K562 (cell line): ENCODE measurements at regions not wholly inside any gene's neighbourhood (a gene's known extent, or its start where the extent isn't known, plus 50 kb on each side); places are given as distances from the start of the nearest gene placed in this dataset.

Experiments used
- ATAC-seq: fragments of 200-7000 bp; cut with Tn5 transposase; 3 replicates; pipeline ENCODE4 v1.9.1; 2020; ENCODE audit warnings: moderate library complexity
- BruUV-seq: library from RNA; stranded (reverse); fragments of 400-500 nt; replicated peaks from 2 replicates; lab custom pipeline; 2021; lab: Mats Ljungman, UMichigan
- CTCF ChIA-PET: fragments of 300-600 bp; formaldehyde crosslinking; extraction: SDS; loops from one replicate; lab custom pipeline; 2021; ENCODE audit warnings: low intra/inter-chr PET ratio; lab: Yijun Ruan, JAX
- POLR2A ChIA-PET: fragments of 300-600, 350-650 bp; sonication (Branson Sonifier 250); formaldehyde crosslinking; extraction: SDS; loops from one replicate; lab custom pipeline; 2021; ENCODE audit warnings: antibody characterized with exemption, inconsistent platforms; lab: Yijun Ruan, JAX
- DNase-seq, 4 experiments: peaks; one replicate each; pipeline versions ENCODE4 v3.0.0 to v3.0.0-alpha.2; 2011 to 2018; ENCODE audit warnings: low spot score in 3 of 4, mixed read lengths in 3 of 4; ENCODE audit errors: extremely low read depth in 1 of 4
- FAIRE-seq: peaks from 2 replicates; lab custom pipeline; 2011; peaks lifted over from hg19 to GRCh38; lab: Jason Lieb, UNC
- H2AFZ ChIP-seq: 2 replicates; pipeline ENCODE4 v1.6.0; 2011; ENCODE audit warnings: low read depth, low read length, control low read depth, inconsistent platforms
- H3K27ac ChIP-seq: fragments of 200-600 bp; 3 replicates; pipeline ENCODE4 v1.8.0; 2011; ENCODE audit warnings: low read depth, mild to moderate bottlenecking, control low read depth, inconsistent platforms, low read length, moderate library complexity, mixed read lengths; ENCODE audit errors: extremely low read depth
- H3K27me3 ChIP-seq, 2 experiments: fragments of 300-600 bp in 1 of 2; 2 replicates in 1 of 2; 3 replicates in 1 of 2; pipeline versions ENCODE4 v1.6.0 to v1.8.0; 2011; ENCODE audit warnings: inconsistent platforms in 2 of 2, low read length in 2 of 2, mild to moderate bottlenecking in 1 of 2, mixed read lengths in 1 of 2, moderate library complexity in 1 of 2; ENCODE audit not compliant: control insufficient read depth in 2 of 2, insufficient read depth in 2 of 2
- H3K36me3 ChIP-seq: fragments of 300-600 bp; 3 replicates; pipeline ENCODE4 v1.8.0; 2011; ENCODE audit warnings: mild to moderate bottlenecking, low read length, inconsistent platforms; ENCODE audit not compliant: control insufficient read depth, insufficient read depth
- H3K4me1 ChIP-seq, 2 experiments: fragments of 200-600 bp in 1 of 2; replicated peaks in 1 of 2; 2 replicates in 1 of 2; 3 replicates in 1 of 2; pipeline versions ENCODE4 v1.5.1 to v1.8.0; 2011; ENCODE audit warnings: inconsistent platforms in 2 of 2, low read length in 2 of 2, mild to moderate bottlenecking in 1 of 2, mixed read lengths in 1 of 2, moderate library complexity in 1 of 2; ENCODE audit not compliant: control insufficient read depth in 2 of 2, insufficient read depth in 2 of 2
- H3K4me2 ChIP-seq: 2 replicates; pipeline ENCODE4 v1.6.1; 2011; ENCODE audit warnings: low read length, control low read depth, inconsistent platforms, mixed read lengths; ENCODE audit not compliant: insufficient read depth
- H3K4me3 ChIP-seq: fragments of 200-600 bp; sonication (generic), shearing (Covaris generic); 2 replicates; pipeline ENCODE4 v1.5.1; 2016; ENCODE audit warnings: control low read depth, inconsistent platforms
- H3K79me2 ChIP-seq: fragments of 200-600 bp; 3 replicates; pipeline ENCODE4 v1.8.0; 2011; ENCODE audit warnings: low read length, inconsistent platforms; ENCODE audit not compliant: control insufficient read depth, insufficient read depth
- H3K9ac ChIP-seq, 2 experiments: 2 replicates each; pipeline versions ENCODE4 v1.6.0 to v1.6.1; 2011; ENCODE audit warnings: low read depth in 2 of 2, low read length in 2 of 2, control low read depth in 1 of 2, inconsistent platforms in 1 of 2, mild to moderate bottlenecking in 1 of 2, mixed read lengths in 1 of 2; ENCODE audit not compliant: insufficient read depth in 1 of 2
- H3K9me1 ChIP-seq: one replicate; pipeline ENCODE4 v1.6.0; 2011; ENCODE audit warnings: inconsistent platforms, mild to moderate bottlenecking, low read length, moderate library complexity; ENCODE audit not compliant: control insufficient read depth, insufficient read depth
- H3K9me3 ChIP-seq: replicated peaks from 2 replicates; pipeline ENCODE4 v1.5.1; 2011; ENCODE audit warnings: low read depth, low read length, inconsistent platforms; ENCODE audit not compliant: control insufficient read depth, insufficient read depth
- H4K20me1 ChIP-seq: replicated peaks from 2 replicates; pipeline ENCODE4 v1.6.1; 2011; ENCODE audit warnings: low read length, inconsistent platforms, mixed read lengths; ENCODE audit not compliant: control insufficient read depth, insufficient read depth
- LEF1 ChIP-seq: fragments of 450-650 bp; IDR thresholded peaks from 2 replicates; pipeline ENCODE4 v1.6.1; 2016; ENCODE audit warnings: mild to moderate bottlenecking
- RBBP5 ChIP-seq: fragments of 200-600 bp; sonication (generic); IDR thresholded peaks from 2 replicates; pipeline ENCODE4 v1.6.1; 2012; ENCODE audit warnings: borderline replicate concordance, mild to moderate bottlenecking, low read length, control low read depth, inconsistent platforms; ENCODE audit not compliant: insufficient read depth, poor library complexity, severe bottlenecking
- ZKSCAN8 ChIP-seq: fragments of 200-800 bp; sonication (Bioruptor generic); IDR thresholded peaks from 2 replicates; pipeline ENCODE4 v1.6.1; 2016; ENCODE audit warnings: missing genetic modification characterization, missing compliant biosample characterization
- WGBS: fragments of 100-300 bp; shearing (Covaris generic); methylation state at CpG from one replicate; pipeline ENCODE4 v1.1.6; 2016; ENCODE audit warnings: low coverage, mixed read lengths; ENCODE audit not compliant: insufficient coverage; ENCODE audit errors: missing lambda C conversion rate; 5-methylcytosine and 5-hydroxymethylcytosine counted together
- in situ Hi-C: fragments of 300-500 bp; cut with MboI; formaldehyde crosslinking; loops from 4 replicates; pipeline ENCODE4 v1.15.0; 2018; ENCODE audit warnings: inconsistent platforms, mixed read lengths
- intact Hi-C: fragments of 100-400 bp; cut with micrococcal nuclease; formaldehyde crosslinking; loops from 2 replicates; pipeline ENCODE4 v1.14.2; 2022
- TF ChIP-seq, protein P1 (sequence below): sonication (generic); formaldehyde crosslinking; IDR thresholded peaks from 2 replicates; pipeline ENCODE4 v1.8.0; 2023; ENCODE audit warnings: mild to moderate bottlenecking, missing genetic modification reagents
- TF ChIP-seq, protein P2 (sequence below): IDR thresholded peaks from 2 replicates; pipeline ENCODE4 v1.6.1; 2014; ENCODE audit warnings: antibody characterized with exemption

- in situ Hi-C loops: no loop called here
- CTCF ChIA-PET: no interaction called here
Observed at GRCh38 chr15:85986116-85986515, 93.6 kb upstream of the AGBL1 start.

More at GRCh38 chr15:85986116-85986515, 93.6 kb upstream of the AGBL1 start:
- DNase-seq: no peak
- no peaks in the 10 kb centered on the region for H3K27me3 ChIP-seq
- ATAC-seq: no peak
- H3K9me1 ChIP-seq: no peaks in the 10 kb centered on the region
- no peaks in the 10 kb centered on the region for H3K79me2 ChIP-seq
- no peak for TF ChIP-seq RBBP5
- TF ChIP-seq, protein P1, sequence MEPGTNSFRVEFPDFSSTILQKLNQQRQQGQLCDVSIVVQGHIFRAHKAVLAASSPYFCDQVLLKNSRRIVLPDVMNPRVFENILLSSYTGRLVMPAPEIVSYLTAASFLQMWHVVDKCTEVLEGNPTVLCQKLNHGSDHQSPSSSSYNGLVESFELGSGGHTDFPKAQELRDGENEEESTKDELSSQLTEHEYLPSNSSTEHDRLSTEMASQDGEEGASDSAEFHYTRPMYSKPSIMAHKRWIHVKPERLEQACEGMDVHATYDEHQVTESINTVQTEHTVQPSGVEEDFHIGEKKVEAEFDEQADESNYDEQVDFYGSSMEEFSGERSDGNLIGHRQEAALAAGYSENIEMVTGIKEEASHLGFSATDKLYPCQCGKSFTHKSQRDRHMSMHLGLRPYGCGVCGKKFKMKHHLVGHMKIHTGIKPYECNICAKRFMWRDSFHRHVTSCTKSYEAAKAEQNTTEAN (CRISPR knock-in tag): no peak
- TF ChIP-seq ZKSCAN8 (CRISPR knock-in tag): no peak
- no peak for TF ChIP-seq LEF1
- TF ChIP-seq, protein P2, sequence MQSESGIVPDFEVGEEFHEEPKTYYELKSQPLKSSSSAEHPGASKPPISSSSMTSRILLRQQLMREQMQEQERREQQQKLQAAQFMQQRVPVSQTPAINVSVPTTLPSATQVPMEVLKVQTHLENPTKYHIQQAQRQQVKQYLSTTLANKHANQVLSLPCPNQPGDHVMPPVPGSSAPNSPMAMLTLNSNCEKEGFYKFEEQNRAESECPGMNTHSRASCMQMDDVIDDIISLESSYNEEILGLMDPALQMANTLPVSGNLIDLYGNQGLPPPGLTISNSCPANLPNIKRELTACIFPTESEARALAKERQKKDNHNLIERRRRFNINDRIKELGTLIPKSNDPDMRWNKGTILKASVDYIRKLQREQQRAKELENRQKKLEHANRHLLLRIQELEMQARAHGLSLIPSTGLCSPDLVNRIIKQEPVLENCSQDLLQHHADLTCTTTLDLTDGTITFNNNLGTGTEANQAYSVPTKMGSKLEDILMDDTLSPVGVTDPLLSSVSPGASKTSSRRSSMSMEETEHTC: no peak
- no peak overlapping the region for H3K27ac ChIP-seq
- no peaks in the 10 kb centered on the region; the same call in 1 of the 2 replicates for H3K9me3 ChIP-seq
- no peaks in the 10 kb centered on the region for H3K36me3 ChIP-seq
- no peaks in the 10 kb centered on the region for H4K20me1 ChIP-seq
- no peak overlapping the region for H2AFZ ChIP-seq
- H3K4me1 ChIP-seq: no peaks in the 10 kb centered on the region
- 0% methylated on average over 3 of the region's 4 CpGs for WGBS
- POLR2A ChIA-PET: no interaction called here
- no peak for FAIRE-seq
- no TSS peak for BruUV-seq
- H3K4me2 ChIP-seq: no peak overlapping the region
- H3K4me3 ChIP-seq: no peak overlapping the region
- intact Hi-C loops: no loop called here
- no peak overlapping the region for H3K9ac ChIP-seq
